ENCODE measurements at regions not wholly inside any gene's neighbourhood (a gene's known extent, or its start where the extent isn't known, plus 50 kb on each side); places are given as distances from the start of the nearest gene placed in this dataset.

DNA sequence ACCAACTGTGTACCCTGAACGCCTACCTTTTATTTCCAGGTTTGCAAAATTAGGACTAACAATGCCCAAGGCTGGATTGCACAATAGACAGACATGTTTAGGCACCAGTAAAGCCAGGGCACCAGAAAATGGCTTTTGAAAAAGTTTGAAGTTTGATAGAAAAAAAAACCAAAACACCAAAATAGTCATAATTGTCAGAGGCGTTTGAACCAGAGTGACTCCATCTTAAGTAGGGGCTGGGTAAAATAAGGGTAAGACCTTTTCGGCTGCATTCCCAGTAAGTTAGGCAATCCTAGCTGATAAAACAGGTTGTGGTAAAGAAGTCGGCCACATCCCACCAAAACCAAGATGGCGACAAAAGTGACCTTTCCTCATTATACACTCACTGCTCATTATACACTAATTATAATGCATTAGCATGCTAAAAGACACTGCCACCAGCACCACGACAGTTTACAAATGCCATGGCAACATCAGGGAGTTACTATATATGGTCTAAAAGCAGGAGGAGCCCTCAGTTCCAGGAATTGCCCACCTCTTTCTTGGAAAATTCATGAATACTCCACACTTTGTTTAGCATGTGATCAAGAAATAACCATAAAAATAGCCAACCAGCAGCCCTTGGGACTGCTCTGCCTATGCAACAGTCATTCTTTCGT lies 71.2 kb upstream of the EPCAM start:
- TF ChIP-seq CTCF (optimal IDR thresholded peaks at IDR 0.05 in 1 of 3, IDR thresholded peaks at IDR 0.05 in 1 of 3, conservative IDR thresholded peaks at IDR 0.05 in 1 of 3; ENCODE audit: extremely low read depth in 1 of 3, insufficient read depth in 2 of 3, low read length in 3 of 3): no peak
- TF ChIP-seq EZH2 (IDR thresholded peaks at IDR 0.05; ENCODE audit: low read length): no peak
